ENCODE measurements at regions not wholly inside any gene's neighbourhood (a gene's known extent, or its start where the extent isn't known, plus 50 kb on each side); places are given as distances from the start of the nearest gene placed in this dataset.

- TF ChIP-seq CTCF (IDR thresholded peaks at IDR 0.05), result no peak
- no peak for TF ChIP-seq POLR2A (IDR thresholded peaks at IDR 0.05)
Observed at GRCh38 chr5:2894316-2894715, 142.8 kb upstream of the IRX2 start.

Measured in thyroid gland (tissue), 4 donors.